ENCODE measurements at regions not wholly inside any gene's neighbourhood (a gene's known extent, or its start where the extent isn't known, plus 50 kb on each side); places are given as distances from the start of the nearest gene placed in this dataset.

DNA sequence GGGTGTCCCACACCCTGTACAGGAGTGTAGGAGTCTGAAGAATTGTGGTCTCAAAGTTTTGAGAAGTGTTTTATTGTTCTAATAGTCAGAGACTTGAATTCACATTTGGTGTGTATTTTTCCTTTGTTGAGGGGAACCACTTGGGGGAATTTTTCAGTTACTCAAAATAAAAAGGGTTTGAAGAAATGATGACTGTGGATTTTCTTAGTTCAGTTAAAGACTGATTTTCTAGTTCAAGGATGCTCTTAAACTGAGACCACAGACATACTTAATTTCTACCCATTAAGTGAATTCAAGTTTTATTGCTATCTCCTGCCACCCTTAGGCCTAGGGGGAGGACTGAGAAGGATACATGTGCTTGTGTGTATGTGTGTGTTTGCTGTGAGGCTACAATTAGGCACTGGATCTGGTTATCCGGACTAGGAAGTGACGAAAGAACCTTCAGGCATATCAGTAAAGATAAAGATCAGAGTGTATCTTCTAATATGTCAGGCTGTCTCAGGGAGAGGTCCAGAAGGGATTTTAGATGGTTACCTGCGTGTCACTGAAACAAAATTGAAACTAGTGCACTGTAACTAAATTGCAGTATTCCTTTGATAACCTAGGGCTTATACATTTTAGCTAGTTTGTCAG lies 234.9 kb upstream of the DACH1 start:
- Histone ChIP-seq H3K4me1 (ENCODE audit: insufficient read depth) (no peaks in the 10 kb centered on the region), H3K36me3 (no peaks in the 10 kb centered on the region), H3K4me3 (no peak overlapping the region), H3K27me3 (no peaks in the 10 kb centered on the region), H3K27ac (no peak overlapping the region), H3K9me3 (no peaks in the 10 kb centered on the region)
- WGBS, 3 donors, result 74 to 95% (median 90%) methylated on average over 3 of the region's 3 CpGs
- DNase-seq, result no peak
- no peak for TF ChIP-seq EP300 (IDR thresholded peaks at IDR 0.05)
- TF ChIP-seq, protein P1, sequence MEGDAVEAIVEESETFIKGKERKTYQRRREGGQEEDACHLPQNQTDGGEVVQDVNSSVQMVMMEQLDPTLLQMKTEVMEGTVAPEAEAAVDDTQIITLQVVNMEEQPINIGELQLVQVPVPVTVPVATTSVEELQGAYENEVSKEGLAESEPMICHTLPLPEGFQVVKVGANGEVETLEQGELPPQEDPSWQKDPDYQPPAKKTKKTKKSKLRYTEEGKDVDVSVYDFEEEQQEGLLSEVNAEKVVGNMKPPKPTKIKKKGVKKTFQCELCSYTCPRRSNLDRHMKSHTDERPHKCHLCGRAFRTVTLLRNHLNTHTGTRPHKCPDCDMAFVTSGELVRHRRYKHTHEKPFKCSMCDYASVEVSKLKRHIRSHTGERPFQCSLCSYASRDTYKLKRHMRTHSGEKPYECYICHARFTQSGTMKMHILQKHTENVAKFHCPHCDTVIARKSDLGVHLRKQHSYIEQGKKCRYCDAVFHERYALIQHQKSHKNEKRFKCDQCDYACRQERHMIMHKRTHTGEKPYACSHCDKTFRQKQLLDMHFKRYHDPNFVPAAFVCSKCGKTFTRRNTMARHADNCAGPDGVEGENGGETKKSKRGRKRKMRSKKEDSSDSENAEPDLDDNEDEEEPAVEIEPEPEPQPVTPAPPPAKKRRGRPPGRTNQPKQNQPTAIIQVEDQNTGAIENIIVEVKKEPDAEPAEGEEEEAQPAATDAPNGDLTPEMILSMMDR (IDR thresholded peaks at IDR 0.05), result no peak
- no peak for TF ChIP-seq POLR2A (IDR thresholded peaks at IDR 0.05)
- intact Hi-C loops (cut with DNase I), result no loop called here

DNA sequence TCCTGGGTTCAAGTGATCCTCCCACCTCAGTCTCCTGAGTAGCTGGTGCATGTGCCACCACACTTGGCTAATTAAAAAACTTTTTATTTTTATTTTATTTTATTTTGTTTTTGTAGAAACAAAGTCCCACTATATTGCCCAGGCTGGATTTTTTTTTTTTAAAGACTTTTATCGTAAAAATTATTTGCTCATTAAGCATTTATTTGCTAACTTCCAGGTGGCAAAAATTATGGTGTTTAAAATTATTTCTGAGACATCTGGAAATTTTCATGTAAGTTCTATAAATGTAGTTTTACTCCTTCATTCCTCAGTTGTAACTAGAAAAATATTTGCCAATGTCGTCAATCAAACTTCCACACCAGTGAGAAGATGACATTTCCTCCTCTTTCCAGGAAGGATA lies 233.3 kb upstream of the DACH1 start:
- Histone ChIP-seq H3K9me3 (no peaks in the 10 kb centered on the region), H3K4me1 (ENCODE audit: insufficient read depth) (no peaks in the 10 kb centered on the region), H3K4me3 (no peak overlapping the region), H3K27me3 (no peaks in the 10 kb centered on the region), H3K36me3 (no peaks in the 10 kb centered on the region), H3K27ac (no peak overlapping the region)
- DNase-seq, result no peak
- TF ChIP-seq, protein P1 (IDR thresholded peaks at IDR 0.05), result no peak
- TF ChIP-seq POLR2A (IDR thresholded peaks at IDR 0.05) (no peak), EP300 (IDR thresholded peaks at IDR 0.05) (no peak)
- intact Hi-C loops (cut with DNase I), result no loop called here
- 47 to 49% (median 49%) methylated on average over 2 of the region's 2 CpGs for WGBS, 3 donors

DNA sequence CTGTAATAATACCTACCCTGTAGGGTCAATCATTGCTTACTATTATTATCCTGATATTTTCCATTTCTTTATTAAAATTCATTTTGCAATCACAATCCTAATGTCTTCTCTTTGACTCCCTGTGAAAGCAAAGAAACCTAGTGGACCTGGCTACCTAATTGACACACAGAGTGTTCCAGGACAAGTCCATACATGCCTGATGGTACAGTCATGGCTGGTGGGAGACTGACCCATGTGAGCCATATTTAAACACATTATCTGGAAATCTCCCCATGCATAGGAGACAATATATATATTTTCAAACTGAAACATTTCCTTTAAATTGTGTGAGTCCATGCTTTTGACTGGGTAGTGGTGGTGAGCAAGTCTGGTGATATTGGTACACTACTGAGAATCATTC lies 230.6 kb upstream of the DACH1 start:
- intact Hi-C loops (cut with DNase I), result no loop called here
- DNase-seq, result no peak
- Histone ChIP-seq H3K27me3 (no peaks in the 10 kb centered on the region), H3K9me3 (no peaks in the 10 kb centered on the region), H3K4me3 (no peak overlapping the region), H3K4me1 (ENCODE audit: insufficient read depth) (no peaks in the 10 kb centered on the region), H3K36me3 (no peaks in the 10 kb centered on the region), H3K27ac (no peak overlapping the region)
- TF ChIP-seq EP300 (IDR thresholded peaks at IDR 0.05) (no peak), POLR2A (IDR thresholded peaks at IDR 0.05) (no peak)
- TF ChIP-seq, protein P1 (IDR thresholded peaks at IDR 0.05), result no peak

DNA sequence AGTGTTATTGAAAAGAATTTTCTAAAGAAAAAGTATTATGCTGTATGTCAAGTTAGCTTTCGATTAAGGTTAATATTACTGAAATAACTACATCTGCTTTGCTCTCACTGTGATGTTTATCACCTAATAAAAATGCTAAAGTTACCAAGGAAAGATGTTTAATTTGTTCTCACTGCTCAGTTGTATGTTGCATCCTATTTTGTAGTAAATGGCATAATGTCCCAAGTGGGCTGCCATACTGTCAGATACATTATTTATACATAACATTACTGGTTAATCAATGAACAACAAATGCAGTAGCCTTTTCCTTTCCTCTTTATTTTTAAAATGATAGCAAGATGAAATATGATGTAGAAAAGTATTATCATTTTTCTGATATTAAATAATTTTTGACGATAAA lies 226.3 kb upstream of the DACH1 start:
- H3K36me3 ChIP-seq, result no peaks in the 10 kb centered on the region
- H3K27ac ChIP-seq, result no peak overlapping the region
- no peaks in the 10 kb centered on the region for H3K4me1 ChIP-seq (ENCODE audit: insufficient read depth)
- TF ChIP-seq, protein P1 (IDR thresholded peaks at IDR 0.05), result no peak
- TF ChIP-seq EP300 (IDR thresholded peaks at IDR 0.05), result no peak
- TF ChIP-seq POLR2A (IDR thresholded peaks at IDR 0.05), result no peak
- no peaks in the 10 kb centered on the region for H3K9me3 ChIP-seq
- no peak for DNase-seq
- 87 to 92% (median 89%) methylated on average over 2 of the region's 2 CpGs for whole genome bisulfite sequencing, 3 donors
- no peaks in the 10 kb centered on the region for H3K27me3 ChIP-seq
- no peak overlapping the region for H3K4me3 ChIP-seq
- intact Hi-C loops (cut with DNase I), result no loop called here

All from ovary (tissue), 7 donors.